Lung (tissue), 11 donors: ENCODE measurements at regions not wholly inside any gene's neighbourhood (a gene's known extent, or its start where the extent isn't known, plus 50 kb on each side); places are given as distances from the start of the nearest gene placed in this dataset.

ENCODE experiments used
- ATAC-seq: fragments of 200-7000 bp; cut with Tn5 transposase; one replicate; pipeline ENCODE4 v1.9.1; 2020; ENCODE audit warnings: moderate number of reproducible peaks; ENCODE audit not compliant: insufficient read depth, low FRiP score
- DNase-seq, 3 donors: peaks; one replicate each; pipeline ENCODE4 v3.0.0-alpha.2; 2013 to 2017
- H3K27ac ChIP-seq, 2 donors: one replicate each; pipeline ENCODE4 v1.5.1; 2013; ENCODE audit warnings: mild to moderate bottlenecking in 2 of 2, moderate library complexity in 2 of 2, control low read depth in 1 of 2, inconsistent platforms in 1 of 2, low read depth in 1 of 2, low read length in 1 of 2
- H3K27me3 ChIP-seq, 3 donors: one replicate each; pipeline ENCODE4 v1.5.1; 2013; ENCODE audit warnings: low read length in 2 of 3; ENCODE audit not compliant: control insufficient read depth in 3 of 3, insufficient read depth in 3 of 3
- H3K36me3 ChIP-seq, 4 donors: one replicate each; pipeline ENCODE4 v1.5.1; 2013; ENCODE audit warnings: low read length in 4 of 4, mild to moderate bottlenecking in 1 of 4, moderate library complexity in 1 of 4; ENCODE audit not compliant: control insufficient read depth in 4 of 4, insufficient read depth in 4 of 4
- H3K4me1 ChIP-seq, 5 donors: one replicate each; pipeline ENCODE4 v1.5.1; 2013; ENCODE audit warnings: low read length in 5 of 5, mild to moderate bottlenecking in 2 of 5, moderate library complexity in 1 of 5; ENCODE audit not compliant: control insufficient read depth in 5 of 5, insufficient read depth in 5 of 5
- H3K4me3 ChIP-seq: one replicate; pipeline ENCODE4 v1.5.1; 2013; ENCODE audit warnings: mild to moderate bottlenecking, control low read depth, moderate library complexity
- H3K9ac ChIP-seq, 2 donors: one replicate each; pipeline ENCODE4 v1.5.1; 2013; ENCODE audit warnings: low read length in 2 of 2, control low read depth in 1 of 2; ENCODE audit not compliant: insufficient read depth in 1 of 2
- H3K9me3 ChIP-seq, 4 donors: one replicate each; pipeline ENCODE4 v1.5.1; 2013; ENCODE audit warnings: low read length in 3 of 4, mild to moderate bottlenecking in 1 of 4, moderate library complexity in 1 of 4; ENCODE audit not compliant: control insufficient read depth in 4 of 4, insufficient read depth in 3 of 4
- CTCF ChIP-seq: IDR thresholded peaks from 2 replicates; pipeline ENCODE4 v1.5.1; 2012; ENCODE audit warnings: mild to moderate bottlenecking; ENCODE audit errors: control extremely low read depth, extremely low read depth
- WGBS, 2 donors: extraction: QIAGEN DNeasy Blood & Tissue Kit; methylation state at CpG; one replicate each; pipeline ENCODE4 v1.1.7; 2013; 5-methylcytosine and 5-hydroxymethylcytosine counted together
- donor health status: control.
- donor health status: control.
- donor health status: Bipolar disorder and iron deficiency.
- donor health status: healthy.
- donor health status: DM: yes; HTN: yes; CAD: no.

GRCh38 chr4:33072298-33073089, 2352.3 kb downstream of the PCDH7 start:
- no peak for TF ChIP-seq CTCF
- peaks cover 0 to 9% (median 0%) of the 10 kb centered on the region in 5 donors for H3K4me1 ChIP-seq
- H3K27ac ChIP-seq: no peak overlapping the region
- H3K27me3 ChIP-seq: no peaks in the 10 kb centered on the region
- 47 to 72% methylated on average over 5 of the region's 5 CpGs for WGBS, 2 donors
- no peaks in the 10 kb centered on the region for H3K36me3 ChIP-seq
- peaks cover 0 to 3% (median 1%) of the 10 kb centered on the region in 4 donors for H3K9me3 ChIP-seq
- no peak overlapping the region for H3K9ac ChIP-seq
- no peak overlapping the region for H3K4me3 ChIP-seq
- ATAC-seq (no peak), DNase-seq (peak in 1 of 3 donors; percentile 21)

- Histone ChIP-seq H3K27me3 (no peaks in the 10 kb centered on the region), H3K36me3 (no peaks in the 10 kb centered on the region), H3K4me1 (peaks cover 0 to 9% (median 0%) of the 10 kb centered on the region in 5 donors), H3K9ac (no peak overlapping the region), H3K27ac (no peak overlapping the region), H3K9me3 (peaks cover 0 to 3% (median under 1%) of the 10 kb centered on the region in 4 donors), H3K4me3 (no peak overlapping the region)
- ATAC-seq (no peak), DNase-seq (peak in 2 of 3 donors; percentile 53 to 59)
- no peak for TF ChIP-seq CTCF
- 38 to 71% methylated on average over 1 of the region's 1 CpG for WGBS, 2 donors
These were observed 2353.6 kb downstream of the PCDH7 start for GRCh38 chr4:33073811-33074210.

- H3K27me3 ChIP-seq: no peaks in the 10 kb centered on the region
- DNase-seq (no peak), ATAC-seq (no peak)
- no peaks in the 10 kb centered on the region for H3K9me3 ChIP-seq
- WGBS, 2 donors: 94% methylated on average over 2 of the region's 2 CpGs
- no peak overlapping the region for H3K9ac ChIP-seq
- no peaks in the 10 kb centered on the region for H3K36me3 ChIP-seq
- no peak overlapping the region for H3K4me3 ChIP-seq
- H3K27ac ChIP-seq: no peak overlapping the region
- H3K4me1 ChIP-seq: peaks cover 0 to 19% (median 0%) of the 10 kb centered on the region in 5 donors
- no peak for TF ChIP-seq CTCF
These were observed 2358.0 kb downstream of the PCDH7 start for GRCh38 chr4:33078145-33078544.
